ENCODE measurements at regions not wholly inside any gene's neighbourhood (a gene's known extent, or its start where the extent isn't known, plus 50 kb on each side); places are given as distances from the start of the nearest gene placed in this dataset.

- no peaks in the 10 kb centered on the region for H3K4me1 Mint-ChIP-seq (ENCODE audit: low read depth, unreplicated experiment)
- no peak overlapping the region for H3K27ac Mint-ChIP-seq (ENCODE audit: unreplicated experiment)
- no peak for TF ChIP-seq CTCF (IDR thresholded peaks at IDR 0.05; ENCODE audit: partially characterized antibody, unreplicated experiment)
- H3K9me3 Mint-ChIP-seq (ENCODE audit: unreplicated experiment): no peaks in the 10 kb centered on the region
- no peaks in the 10 kb centered on the region for H3K27me3 Mint-ChIP-seq (ENCODE audit: unreplicated experiment)
- DNase-seq: no peak
- H3K4me3 Mint-ChIP-seq (ENCODE audit: unreplicated experiment): no peak overlapping the region
- no peaks in the 10 kb centered on the region for H3K36me3 Mint-ChIP-seq (ENCODE audit: unreplicated experiment)
These were observed 453.2 kb upstream of the SETBP1 start for GRCh38 chr18:44227501-44227900.

- Mint-ChIP-seq H3K27ac (ENCODE audit: unreplicated experiment) (no peak overlapping the region), H3K4me1 (ENCODE audit: low read depth, unreplicated experiment) (no peaks in the 10 kb centered on the region), H3K9me3 (ENCODE audit: unreplicated experiment) (no peaks in the 10 kb centered on the region), H3K4me3 (ENCODE audit: unreplicated experiment) (no peak overlapping the region), H3K27me3 (ENCODE audit: unreplicated experiment) (no peaks in the 10 kb centered on the region), H3K36me3 (ENCODE audit: unreplicated experiment) (no peaks in the 10 kb centered on the region)
- no peak for TF ChIP-seq CTCF (IDR thresholded peaks at IDR 0.05; ENCODE audit: partially characterized antibody, unreplicated experiment)
- DNase-seq: no peak
These were observed 451.0 kb upstream of the SETBP1 start for GRCh38 chr18:44229693-44230108.

GRCh38 chr18:44231936-44232335, 448.8 kb upstream of the SETBP1 start:
- H3K36me3 Mint-ChIP-seq (ENCODE audit: unreplicated experiment): no peaks in the 10 kb centered on the region
- no peak for DNase-seq
- no peaks in the 10 kb centered on the region for H3K4me1 Mint-ChIP-seq (ENCODE audit: low read depth, unreplicated experiment)
- H3K27ac Mint-ChIP-seq (ENCODE audit: unreplicated experiment): no peak overlapping the region
- H3K4me3 Mint-ChIP-seq (ENCODE audit: unreplicated experiment): no peak overlapping the region
- no peak for TF ChIP-seq CTCF (IDR thresholded peaks at IDR 0.05; ENCODE audit: partially characterized antibody, unreplicated experiment)
- H3K27me3 Mint-ChIP-seq (ENCODE audit: unreplicated experiment): no peaks in the 10 kb centered on the region
- H3K9me3 Mint-ChIP-seq (ENCODE audit: unreplicated experiment): no peaks in the 10 kb centered on the region

- Mint-ChIP-seq H3K36me3 (ENCODE audit: unreplicated experiment) (no peaks in the 10 kb centered on the region), H3K9me3 (ENCODE audit: unreplicated experiment) (no peaks in the 10 kb centered on the region), H3K27ac (ENCODE audit: unreplicated experiment) (no peak overlapping the region), H3K27me3 (ENCODE audit: unreplicated experiment) (no peaks in the 10 kb centered on the region), H3K4me1 (ENCODE audit: low read depth, unreplicated experiment) (no peaks in the 10 kb centered on the region), H3K4me3 (ENCODE audit: unreplicated experiment) (no peak overlapping the region)
- no peak for DNase-seq
- TF ChIP-seq CTCF (IDR thresholded peaks at IDR 0.05; ENCODE audit: partially characterized antibody, unreplicated experiment): no peak
These were observed 448.2 kb upstream of the SETBP1 start for GRCh38 chr18:44232500-44232899.

GRCh38 chr18:44238454-44238853, 442.2 kb upstream of the SETBP1 start:
- Mint-ChIP-seq H3K9me3 (ENCODE audit: unreplicated experiment) (no peaks in the 10 kb centered on the region), H3K36me3 (ENCODE audit: unreplicated experiment) (no peaks in the 10 kb centered on the region), H3K4me1 (ENCODE audit: low read depth, unreplicated experiment) (no peaks in the 10 kb centered on the region), H3K27me3 (ENCODE audit: unreplicated experiment) (no peaks in the 10 kb centered on the region), H3K27ac (ENCODE audit: unreplicated experiment) (no peak overlapping the region), H3K4me3 (ENCODE audit: unreplicated experiment) (no peak overlapping the region)
- DNase-seq: no peak
- no peak for TF ChIP-seq CTCF (IDR thresholded peaks at IDR 0.05; ENCODE audit: partially characterized antibody, unreplicated experiment)

Measured in glutamatergic neuron (in vitro differentiated cells).